Natural killer cell treated with Interleukin-12 subunit alpha and Interleukin-12 subunit beta and Interleukin-15 and Interleukin-18, amount 100 ng/mL, for 72 hours (primary cell): ENCODE measurements at regions not wholly inside any gene's neighbourhood (a gene's known extent, or its start where the extent isn't known, plus 50 kb on each side); places are given as distances from the start of the nearest gene placed in this dataset.

Source experiments
- ATAC-seq, 2 donors: fragments of 150-1000 bp; cut with Tn5 transposase in 1 of 2; sonication (Bioruptor Pico), chemical (Tn5 transposase) in 1 of 2; 2 replicates each; pipeline ENCODE4 v1.10.0; 2021
- DNase-seq: peaks from one replicate; pipeline ENCODE4 v3.0.0; 2022; ENCODE audit warnings: low spot score
- H3K27ac Mint-ChIP-seq, 2 donors: 1 replicate in 1 of 2; 2 replicates in 1 of 2; pipeline ENCODE4 v1.8.0; 2022; ENCODE audit warnings: mixed read lengths in 2 of 2, mild to moderate bottlenecking in 1 of 2, moderate library complexity in 1 of 2
- H3K27me3 Mint-ChIP-seq, 2 donors: 1 replicate in 1 of 2; 2 replicates in 1 of 2; pipeline ENCODE4 v1.8.0; 2022; ENCODE audit warnings: mixed read lengths in 2 of 2
- H3K36me3 Mint-ChIP-seq: one replicate; pipeline ENCODE4 v1.8.0; 2022; ENCODE audit warnings: mixed read lengths
- H3K4me1 Mint-ChIP-seq, 2 donors: 1 replicate in 1 of 2; 2 replicates in 1 of 2; pipeline ENCODE4 v1.8.0; 2022; ENCODE audit warnings: low read depth in 2 of 2, mixed read lengths in 2 of 2, mild to moderate bottlenecking in 1 of 2
- H3K4me3 Mint-ChIP-seq: one replicate; pipeline ENCODE4 v1.8.0; 2022; ENCODE audit warnings: mixed read lengths
- H3K9me3 Mint-ChIP-seq: 2 replicates; pipeline ENCODE4 v1.8.0; 2022; ENCODE audit warnings: mixed read lengths

GRCh38 chr6:23180504-23181293 is 611.3 kb downstream of the HDGFL1 start:
- Mint-ChIP-seq H3K4me3 (no peak overlapping the region), H3K27ac (no peak overlapping the region), H3K36me3 (no peaks in the 10 kb centered on the region), H3K27me3 (no peaks in the 10 kb centered on the region), H3K4me1 (no peaks in the 10 kb centered on the region), H3K9me3 (no peaks in the 10 kb centered on the region)
- ATAC-seq, result no peak
- DNase-seq, result no peak

- DNase-seq, result no peak
- Mint-ChIP-seq H3K4me1 (no peaks in the 10 kb centered on the region), H3K36me3 (no peaks in the 10 kb centered on the region), H3K27me3 (no peaks in the 10 kb centered on the region), H3K9me3 (no peaks in the 10 kb centered on the region), H3K27ac (no peak overlapping the region), H3K4me3 (no peak overlapping the region)
- ATAC-seq, result no peak
Measured at GRCh38 chr6:23181356-23182110, 612.2 kb downstream of the HDGFL1 start.

- Mint-ChIP-seq H3K27me3 (no peaks in the 10 kb centered on the region), H3K36me3 (no peaks in the 10 kb centered on the region)
Measured at GRCh38 chr6:23183846-23184245, 614.5 kb downstream of the HDGFL1 start.

GRCh38 chr6:23184351-23184750 is 615.0 kb downstream of the HDGFL1 start:
- H3K27ac Mint-ChIP-seq, result no peak overlapping the region
- no peaks in the 10 kb centered on the region for H3K4me1 Mint-ChIP-seq
- H3K4me3 Mint-ChIP-seq, result no peak overlapping the region
- DNase-seq (no peak), ATAC-seq (no peak)
- no peaks in the 10 kb centered on the region for H3K9me3 Mint-ChIP-seq
- no peaks in the 10 kb centered on the region for H3K27me3 Mint-ChIP-seq
- H3K36me3 Mint-ChIP-seq, result no peaks in the 10 kb centered on the region

More at GRCh38 chr6:23183846-23184245, 614.5 kb downstream of the HDGFL1 start:
- no peak overlapping the region for H3K27ac Mint-ChIP-seq
- no peak for ATAC-seq
- no peak for DNase-seq
- H3K9me3 Mint-ChIP-seq, result no peaks in the 10 kb centered on the region
- no peak overlapping the region for H3K4me3 Mint-ChIP-seq
- no peaks in the 10 kb centered on the region for H3K4me1 Mint-ChIP-seq

GRCh38 chr6:23195487-23195886 is 626.1 kb downstream of the HDGFL1 start:
- Mint-ChIP-seq H3K9me3 (peaks cover 13% of the 10 kb centered on the region), H3K36me3 (peaks cover 4% of the 10 kb centered on the region), H3K27ac (no peak overlapping the region), H3K4me3 (no peak overlapping the region), H3K4me1 (no peaks in the 10 kb centered on the region), H3K27me3 (no peaks in the 10 kb centered on the region)
- DNase-seq (no peak), ATAC-seq (no peak)

GRCh38 chr6:23199541-23199940 is 630.2 kb downstream of the HDGFL1 start:
- peaks cover 5% of the 10 kb centered on the region for H3K9me3 Mint-ChIP-seq
- no peak overlapping the region for H3K27ac Mint-ChIP-seq
- ATAC-seq (no peak), DNase-seq (no peak)
- no peaks in the 10 kb centered on the region for H3K36me3 Mint-ChIP-seq
- H3K4me1 Mint-ChIP-seq, result no peaks in the 10 kb centered on the region
- H3K4me3 Mint-ChIP-seq, result no peak overlapping the region
- no peaks in the 10 kb centered on the region for H3K27me3 Mint-ChIP-seq

GRCh38 chr6:23200946-23201345 is 631.6 kb downstream of the HDGFL1 start:
- Mint-ChIP-seq H3K9me3 (peaks cover 6% of the 10 kb centered on the region), H3K4me1 (no peaks in the 10 kb centered on the region), H3K36me3 (no peaks in the 10 kb centered on the region), H3K27ac (no peak overlapping the region), H3K27me3 (no peaks in the 10 kb centered on the region), H3K4me3 (no peak overlapping the region)
- ATAC-seq (no peak), DNase-seq (no peak)

GRCh38 chr6:23202207-23202606 is 632.8 kb downstream of the HDGFL1 start:
- no peak for DNase-seq
- no peak overlapping the region for H3K27ac Mint-ChIP-seq
- H3K36me3 Mint-ChIP-seq, result no peaks in the 10 kb centered on the region
- no peak overlapping the region for H3K4me3 Mint-ChIP-seq
- H3K4me1 Mint-ChIP-seq, result no peaks in the 10 kb centered on the region
- H3K9me3 Mint-ChIP-seq, result peaks cover 9% of the 10 kb centered on the region
- ATAC-seq, result no peak
- H3K27me3 Mint-ChIP-seq, result no peaks in the 10 kb centered on the region

GRCh38 chr6:23212398-23212797 is 643.0 kb downstream of the HDGFL1 start:
- Mint-ChIP-seq H3K4me3 (no peak overlapping the region), H3K9me3 (peaks cover 24% of the 10 kb centered on the region), H3K4me1 (no peaks in the 10 kb centered on the region), H3K36me3 (peaks cover 17% of the 10 kb centered on the region), H3K27me3 (no peaks in the 10 kb centered on the region), H3K27ac (no peak overlapping the region)
- ATAC-seq (no peak), DNase-seq (no peak)

- no peaks in the 10 kb centered on the region for H3K27me3 Mint-ChIP-seq
- peaks cover 24% of the 10 kb centered on the region for H3K9me3 Mint-ChIP-seq
- ATAC-seq (no peak), DNase-seq (no peak)
- H3K4me1 Mint-ChIP-seq, result no peaks in the 10 kb centered on the region
- no peak overlapping the region for H3K4me3 Mint-ChIP-seq
- H3K27ac Mint-ChIP-seq, result no peak overlapping the region
- H3K36me3 Mint-ChIP-seq, result peaks cover 17% of the 10 kb centered on the region
Measured at GRCh38 chr6:23213193-23213592, 643.8 kb downstream of the HDGFL1 start.

GRCh38 chr6:23213651-23214050 is 644.3 kb downstream of the HDGFL1 start:
- Mint-ChIP-seq H3K4me1 (no peaks in the 10 kb centered on the region), H3K4me3 (no peak overlapping the region), H3K36me3 (peaks cover 17% of the 10 kb centered on the region), H3K27ac (no peak overlapping the region), H3K27me3 (no peaks in the 10 kb centered on the region), H3K9me3 (peaks cover 24% of the 10 kb centered on the region)
- DNase-seq (no peak), ATAC-seq (no peak)

- no peaks in the 10 kb centered on the region for H3K27me3 Mint-ChIP-seq
- ATAC-seq, result no peak
- peaks cover 5% of the 10 kb centered on the region for H3K36me3 Mint-ChIP-seq
- DNase-seq, result no peak
- H3K4me1 Mint-ChIP-seq, result no peaks in the 10 kb centered on the region
- peaks cover 4% of the 10 kb centered on the region for H3K9me3 Mint-ChIP-seq
- no peak overlapping the region for H3K4me3 Mint-ChIP-seq
- H3K27ac Mint-ChIP-seq, result no peak overlapping the region
Measured at GRCh38 chr6:23218751-23219150, 649.4 kb downstream of the HDGFL1 start.

GRCh38 chr6:23222724-23223123 is 653.4 kb downstream of the HDGFL1 start:
- Mint-ChIP-seq H3K36me3 (peaks cover 6% of the 10 kb centered on the region), H3K4me1 (no peaks in the 10 kb centered on the region), H3K27me3 (no peaks in the 10 kb centered on the region), H3K9me3 (peaks cover 19% of the 10 kb centered on the region), H3K27ac (no peak overlapping the region), H3K4me3 (no peak overlapping the region)
- DNase-seq (no peak), ATAC-seq (no peak)

GRCh38 chr6:23224540-23224939 is 655.2 kb downstream of the HDGFL1 start:
- Mint-ChIP-seq H3K27ac (no peak overlapping the region), H3K4me1 (no peaks in the 10 kb centered on the region), H3K27me3 (no peaks in the 10 kb centered on the region), H3K36me3 (peaks cover 6% of the 10 kb centered on the region), H3K9me3 (peaks cover 19% of the 10 kb centered on the region), H3K4me3 (no peak overlapping the region)
- ATAC-seq, result no peak
- no peak for DNase-seq
